ENCODE measurements at regions not wholly inside any gene's neighbourhood (a gene's known extent, or its start where the extent isn't known, plus 50 kb on each side); places are given as distances from the start of the nearest gene placed in this dataset.

GRCh38 chr7:156026076-156026600, 213.9 kb upstream of the SHH start:
- no peaks in the 10 kb centered on the region for H3K9me3 ChIP-seq (ENCODE audit: low read length)
- no peaks in the 10 kb centered on the region for H3K79me2 ChIP-seq (replicated peaks; ENCODE audit: insufficient read depth, low read length)
- no peaks in the 10 kb centered on the region for H3K36me3 ChIP-seq (ENCODE audit: insufficient read depth, low read length)
- H3K9ac ChIP-seq (ENCODE audit: low read length), result no peak overlapping the region
- no peaks in the 10 kb centered on the region for H3K9me2 ChIP-seq (ENCODE audit: insufficient read depth, low read length)
- no peak overlapping the region for H3K4me2 ChIP-seq (ENCODE audit: low read length)
- H3K4me3 ChIP-seq (ENCODE audit: low read length), result no peak overlapping the region
- no peaks in the 10 kb centered on the region for H3F3A ChIP-seq (ENCODE audit: insufficient read depth, low read length, poor library complexity, severe bottlenecking)
- no peak for TF ChIP-seq EZH2 (IDR thresholded peaks at IDR 0.05; ENCODE audit: borderline replicate concordance, insufficient read depth, low read length, poor library complexity, severe bottlenecking)
- no peak for TF ChIP-seq REST (IDR thresholded peaks at IDR 0.05; ENCODE audit: borderline replicate concordance)
- no peak for TF ChIP-seq SMC3 (conservative IDR thresholded peaks at IDR 0.05; ENCODE audit: poor library complexity)
- no peak for TF ChIP-seq MXI1 (conservative IDR thresholded peaks at IDR 0.05; ENCODE audit: poor library complexity, severe bottlenecking)
- no peak for TF ChIP-seq CTCF (IDR thresholded peaks at IDR 0.05; ENCODE audit: poor library complexity, severe bottlenecking)
- TF ChIP-seq EP300 (conservative IDR thresholded peaks at IDR 0.05; ENCODE audit: poor library complexity, severe bottlenecking), result no peak
- TF ChIP-seq POLR2AphosphoS5 (IDR thresholded peaks at IDR 0.05), result no peak
- no peak for TF ChIP-seq TAF1 (IDR thresholded peaks at IDR 0.05; ENCODE audit: low read depth)
- no peak for TF ChIP-seq RAD21 (conservative IDR thresholded peaks at IDR 0.05)
- H4K20me1 ChIP-seq (ENCODE audit: insufficient read depth), result no peaks in the 10 kb centered on the region
- H3K27ac ChIP-seq (ENCODE audit: low read length), result no peak overlapping the region
- no peak overlapping the region for H2AFZ ChIP-seq (ENCODE audit: low read depth, low read length)
- no peaks in the 10 kb centered on the region for H3K27me3 ChIP-seq (ENCODE audit: insufficient read depth, low read depth, low read length)

- H3K4me2 ChIP-seq (ENCODE audit: low read length), result no peak overlapping the region
- no peaks in the 10 kb centered on the region for H3K27me3 ChIP-seq (ENCODE audit: insufficient read depth, low read depth, low read length)
- no peak overlapping the region for H3K9ac ChIP-seq (ENCODE audit: low read length)
- no peaks in the 10 kb centered on the region for H3K79me2 ChIP-seq (replicated peaks; ENCODE audit: insufficient read depth, low read length)
- H3K9me3 ChIP-seq (ENCODE audit: low read length), result no peaks in the 10 kb centered on the region
- no peak overlapping the region for H3K4me3 ChIP-seq (ENCODE audit: low read length)
- TF ChIP-seq POLR2AphosphoS5 (IDR thresholded peaks at IDR 0.05) (no peak), RAD21 (conservative IDR thresholded peaks at IDR 0.05) (no peak), SMC3 (conservative IDR thresholded peaks at IDR 0.05; ENCODE audit: poor library complexity) (no peak), EZH2 (IDR thresholded peaks at IDR 0.05; ENCODE audit: borderline replicate concordance, insufficient read depth, low read length, poor library complexity, severe bottlenecking) (no peak), CTCF (IDR thresholded peaks at IDR 0.05; ENCODE audit: poor library complexity, severe bottlenecking) (no peak), MXI1 (conservative IDR thresholded peaks at IDR 0.05; ENCODE audit: poor library complexity, severe bottlenecking) (no peak), TAF1 (IDR thresholded peaks at IDR 0.05; ENCODE audit: low read depth) (no peak), REST (IDR thresholded peaks at IDR 0.05; ENCODE audit: borderline replicate concordance) (no peak), EP300 (conservative IDR thresholded peaks at IDR 0.05; ENCODE audit: poor library complexity, severe bottlenecking) (no peak)
- H3K36me3 ChIP-seq (ENCODE audit: insufficient read depth, low read length), result no peaks in the 10 kb centered on the region
- no peaks in the 10 kb centered on the region for H4K20me1 ChIP-seq (ENCODE audit: insufficient read depth)
- no peak overlapping the region for H2AFZ ChIP-seq (ENCODE audit: low read depth, low read length)
- no peaks in the 10 kb centered on the region for H3K9me2 ChIP-seq (ENCODE audit: insufficient read depth, low read length)
- no peaks in the 10 kb centered on the region for H3F3A ChIP-seq (ENCODE audit: insufficient read depth, low read length, poor library complexity, severe bottlenecking)
- H3K27ac ChIP-seq (ENCODE audit: low read length), result no peak overlapping the region
Observed at GRCh38 chr7:156025675-156026074, 213.4 kb upstream of the SHH start.

Measured in neural cell (in vitro differentiated cells).